Liver (tissue), 8 donors: ENCODE measurements at regions not wholly inside any gene's neighbourhood (a gene's known extent, or its start where the extent isn't known, plus 50 kb on each side); places are given as distances from the start of the nearest gene placed in this dataset.

Experiments
- DNase-seq: peaks from one replicate; pipeline ENCODE4 v3.0.0-alpha.2; 2017; ENCODE audit warnings: low spot score
- H3K27ac ChIP-seq, 2 donors: one replicate each; pipeline ENCODE4 v1.7.0; 2013; ENCODE audit warnings: inconsistent platforms in 2 of 2, low read length in 2 of 2, control low read depth in 1 of 2, low read depth in 1 of 2, mild to moderate bottlenecking in 1 of 2
- H3K27me3 ChIP-seq, 4 donors: one replicate each; pipeline versions ENCODE4 v1.6.1 to v1.7.0; 2013; ENCODE audit warnings: low read length in 3 of 4, inconsistent platforms in 1 of 4, mild to moderate bottlenecking in 1 of 4, moderate library complexity in 1 of 4; ENCODE audit not compliant: control insufficient read depth in 4 of 4, insufficient read depth in 4 of 4
- H3K36me3 ChIP-seq, 4 donors: one replicate each; pipeline versions ENCODE4 v1.6.1 to v1.7.0; 2013; ENCODE audit warnings: low read length in 3 of 4, mild to moderate bottlenecking in 3 of 4, low read depth in 1 of 4, moderate library complexity in 1 of 4; ENCODE audit not compliant: control insufficient read depth in 4 of 4, insufficient read depth in 3 of 4
- H3K4me1 ChIP-seq, 4 donors: one replicate each; pipeline versions ENCODE4 v1.6.1 to v1.7.0; 2013; ENCODE audit warnings: low read length in 3 of 4, mild to moderate bottlenecking in 3 of 4, moderate library complexity in 1 of 4; ENCODE audit not compliant: control insufficient read depth in 4 of 4, insufficient read depth in 4 of 4
- H3K4me3 ChIP-seq, 3 donors: one replicate each; pipeline versions ENCODE4 v1.6.1 to v1.7.0; 2013; ENCODE audit warnings: low read length in 3 of 3, control low read depth in 1 of 3, low read depth in 1 of 3, mild to moderate bottlenecking in 1 of 3
- H3K9ac ChIP-seq, 2 donors: one replicate each; pipeline ENCODE4 v1.7.0; 2013; ENCODE audit warnings: low read length in 2 of 2, mild to moderate bottlenecking in 2 of 2, moderate library complexity in 2 of 2, control low read depth in 1 of 2, low read depth in 1 of 2
- H3K9me3 ChIP-seq, 4 donors: one replicate each; pipeline versions ENCODE4 v1.6.1 to v1.7.0; 2013; ENCODE audit warnings: low read length in 3 of 4; ENCODE audit not compliant: control insufficient read depth in 4 of 4
- FOXA1 ChIP-seq: IDR thresholded peaks from 2 replicates; pipeline ENCODE4 v1.6.1; 2016; ENCODE audit warnings: antibody characterized with exemption
- FOXA2 ChIP-seq: IDR thresholded peaks from 2 replicates; pipeline ENCODE4 v1.6.1; 2016; ENCODE audit warnings: antibody characterized with exemption
- GABPA ChIP-seq, 2 donors: IDR thresholded peaks in 1 of 2; conservative IDR thresholded peaks in 1 of 2; 2 replicates each; pipeline ENCODE4 v1.6.1; 2016; ENCODE audit warnings: antibody characterized with exemption in 2 of 2, mild to moderate bottlenecking in 1 of 2, moderate library complexity in 1 of 2
- HNF4A ChIP-seq, 2 donors: conservative IDR thresholded peaks; 2 replicates each; pipeline ENCODE4 v1.6.1; 2016; ENCODE audit warnings: antibody characterized with exemption in 2 of 2, mild to moderate bottlenecking in 2 of 2
- HNF4G ChIP-seq: IDR thresholded peaks from 2 replicates; pipeline ENCODE4 v1.6.1; 2016; ENCODE audit warnings: antibody characterized with exemption
- JUND ChIP-seq, 2 donors: IDR thresholded peaks; 2 replicates each; pipeline ENCODE4 v1.6.1; 2016; ENCODE audit warnings: antibody characterized with exemption in 2 of 2
- NR2F2 ChIP-seq: IDR thresholded peaks from 2 replicates; pipeline ENCODE4 v1.6.1; 2016; ENCODE audit warnings: antibody characterized with exemption
- RAD21 ChIP-seq, 2 donors: IDR thresholded peaks; 2 replicates each; pipeline ENCODE4 v1.6.1; 2016; ENCODE audit warnings: antibody characterized with exemption in 2 of 2, mild to moderate bottlenecking in 2 of 2
- RXRA ChIP-seq, 2 donors: IDR thresholded peaks; 2 replicates each; pipeline ENCODE4 v1.6.1; 2017 to 2018; ENCODE audit warnings: antibody characterized with exemption in 2 of 2, mild to moderate bottlenecking in 1 of 2
- SP1 ChIP-seq: IDR thresholded peaks from 2 replicates; pipeline ENCODE4 v1.6.1; 2018; ENCODE audit warnings: antibody characterized with exemption, mild to moderate bottlenecking
- TAF1 ChIP-seq: conservative IDR thresholded peaks from 2 replicates; pipeline ENCODE4 v1.6.1; 2016; ENCODE audit warnings: antibody characterized with exemption, mild to moderate bottlenecking
- YY1 ChIP-seq: IDR thresholded peaks from 2 replicates; pipeline ENCODE4 v1.6.1; 2016; ENCODE audit warnings: antibody characterized with exemption, mild to moderate bottlenecking
- WGBS: extraction: QIAGEN DNeasy Blood & Tissue Kit; methylation state at CpG from one replicate; pipeline ENCODE4 v1.1.7; 2013; 5-methylcytosine and 5-hydroxymethylcytosine counted together
- TF ChIP-seq, protein P1 (sequence below): IDR thresholded peaks from 2 replicates; pipeline ENCODE4 v1.6.1; 2016; ENCODE audit warnings: antibody characterized with exemption, mild to moderate bottlenecking
- TF ChIP-seq, protein P2 (sequence below): IDR thresholded peaks from 2 replicates; pipeline ENCODE4 v1.6.1; 2016; ENCODE audit warnings: antibody characterized with exemption
- TF ChIP-seq, protein P3 (sequence below): IDR thresholded peaks from 2 replicates; pipeline ENCODE4 v1.6.1; 2016; ENCODE audit warnings: antibody characterized with exemption
- TF ChIP-seq, protein P4 (sequence below): fragments of 150-350 bp; IDR thresholded peaks from 2 replicates; pipeline ENCODE4 v1.5.1; 2017; ENCODE audit warnings: improper control_type of control experiment, low read depth, low read length; ENCODE audit not compliant: missing input control
- donor health status: healthy.
- donor health status: healthy.
- donor health status: healthy.
- donor health status: healthy.
- donor health status: healthy.

DNA sequence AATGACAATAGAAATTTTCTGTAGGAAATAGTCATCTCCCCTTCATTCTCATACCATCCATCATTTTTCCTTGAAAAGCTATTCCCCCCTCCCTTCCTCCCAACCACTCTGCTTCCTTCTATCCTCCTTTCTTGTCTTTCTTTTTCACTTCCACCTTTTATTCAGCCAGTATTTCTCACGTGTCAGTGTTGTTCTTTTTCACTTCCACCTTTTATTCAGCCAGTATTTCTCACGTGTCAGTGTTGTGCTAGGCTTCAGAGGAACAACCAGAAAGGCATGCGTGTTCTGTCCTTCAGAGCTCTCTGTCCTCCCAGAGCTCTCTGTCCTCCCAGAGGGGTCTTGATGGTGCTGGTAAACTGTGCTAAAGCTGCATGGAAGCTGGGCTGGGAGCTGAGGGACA is 419.6 kb downstream of the GADD45G start (continued):
- TF ChIP-seq TAF1 (no peak), RXRA (IDR thresholded peaks at IDR 0.05) (no peak)

DNA sequence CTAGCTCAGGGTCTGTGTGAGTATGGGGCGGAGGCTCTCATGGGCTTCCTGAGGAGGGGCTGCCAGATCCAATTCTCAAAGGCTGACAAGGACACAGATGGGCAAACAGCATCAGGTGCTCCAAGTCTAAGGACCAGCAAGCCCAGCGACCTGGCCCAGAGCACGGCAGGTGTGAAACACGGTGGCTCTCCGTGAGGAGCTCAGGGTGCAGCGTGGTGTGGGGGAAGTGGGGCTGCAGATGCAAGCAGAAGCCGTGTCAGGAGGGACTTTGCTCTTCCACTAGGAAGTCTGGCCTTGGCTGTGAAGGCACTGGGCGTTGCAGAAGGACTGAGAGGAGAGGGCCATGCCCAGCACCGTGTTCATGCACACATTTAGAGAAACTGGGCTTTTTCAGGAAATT is 420.0 kb downstream of the GADD45G start:
- H3K9me3 ChIP-seq, result no peaks in the 10 kb centered on the region
- DNase-seq, result no peak
- no peaks in the 10 kb centered on the region for H3K27me3 ChIP-seq
- H3K36me3 ChIP-seq, result no peaks in the 10 kb centered on the region
- 87% methylated on average over 9 of the region's 9 CpGs for WGBS
- H3K4me3 ChIP-seq, result no peak overlapping the region
- H3K27ac ChIP-seq, result no peak overlapping the region
- H3K4me1 ChIP-seq, result no peaks in the 10 kb centered on the region
- H3K9ac ChIP-seq, result no peak overlapping the region
- TF ChIP-seq FOXA1 (no peak), JUND (IDR thresholded peaks at IDR 0.05) (no peak), HNF4G (no peak), YY1 (no peak), RAD21 (IDR thresholded peaks at IDR 0.05) (no peak), FOXA2 (no peak), GABPA (IDR thresholded peaks at IDR 0.05 in 1 of 2, conservative IDR thresholded peaks at IDR 0.05 in 1 of 2) (no peak), NR2F2 (no peak), HNF4A (conservative IDR thresholded peaks at IDR 0.05) (no peak), TAF1 (no peak), SP1 (no peak)
- TF ChIP-seq, protein P1, sequence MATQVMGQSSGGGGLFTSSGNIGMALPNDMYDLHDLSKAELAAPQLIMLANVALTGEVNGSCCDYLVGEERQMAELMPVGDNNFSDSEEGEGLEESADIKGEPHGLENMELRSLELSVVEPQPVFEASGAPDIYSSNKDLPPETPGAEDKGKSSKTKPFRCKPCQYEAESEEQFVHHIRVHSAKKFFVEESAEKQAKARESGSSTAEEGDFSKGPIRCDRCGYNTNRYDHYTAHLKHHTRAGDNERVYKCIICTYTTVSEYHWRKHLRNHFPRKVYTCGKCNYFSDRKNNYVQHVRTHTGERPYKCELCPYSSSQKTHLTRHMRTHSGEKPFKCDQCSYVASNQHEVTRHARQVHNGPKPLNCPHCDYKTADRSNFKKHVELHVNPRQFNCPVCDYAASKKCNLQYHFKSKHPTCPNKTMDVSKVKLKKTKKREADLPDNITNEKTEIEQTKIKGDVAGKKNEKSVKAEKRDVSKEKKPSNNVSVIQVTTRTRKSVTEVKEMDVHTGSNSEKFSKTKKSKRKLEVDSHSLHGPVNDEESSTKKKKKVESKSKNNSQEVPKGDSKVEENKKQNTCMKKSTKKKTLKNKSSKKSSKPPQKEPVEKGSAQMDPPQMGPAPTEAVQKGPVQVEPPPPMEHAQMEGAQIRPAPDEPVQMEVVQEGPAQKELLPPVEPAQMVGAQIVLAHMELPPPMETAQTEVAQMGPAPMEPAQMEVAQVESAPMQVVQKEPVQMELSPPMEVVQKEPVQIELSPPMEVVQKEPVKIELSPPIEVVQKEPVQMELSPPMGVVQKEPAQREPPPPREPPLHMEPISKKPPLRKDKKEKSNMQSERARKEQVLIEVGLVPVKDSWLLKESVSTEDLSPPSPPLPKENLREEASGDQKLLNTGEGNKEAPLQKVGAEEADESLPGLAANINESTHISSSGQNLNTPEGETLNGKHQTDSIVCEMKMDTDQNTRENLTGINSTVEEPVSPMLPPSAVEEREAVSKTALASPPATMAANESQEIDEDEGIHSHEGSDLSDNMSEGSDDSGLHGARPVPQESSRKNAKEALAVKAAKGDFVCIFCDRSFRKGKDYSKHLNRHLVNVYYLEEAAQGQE, result no peak
- TF ChIP-seq, protein P2, sequence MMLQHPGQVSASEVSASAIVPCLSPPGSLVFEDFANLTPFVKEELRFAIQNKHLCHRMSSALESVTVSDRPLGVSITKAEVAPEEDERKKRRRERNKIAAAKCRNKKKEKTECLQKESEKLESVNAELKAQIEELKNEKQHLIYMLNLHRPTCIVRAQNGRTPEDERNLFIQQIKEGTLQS, result no peak
- TF ChIP-seq, protein P3, sequence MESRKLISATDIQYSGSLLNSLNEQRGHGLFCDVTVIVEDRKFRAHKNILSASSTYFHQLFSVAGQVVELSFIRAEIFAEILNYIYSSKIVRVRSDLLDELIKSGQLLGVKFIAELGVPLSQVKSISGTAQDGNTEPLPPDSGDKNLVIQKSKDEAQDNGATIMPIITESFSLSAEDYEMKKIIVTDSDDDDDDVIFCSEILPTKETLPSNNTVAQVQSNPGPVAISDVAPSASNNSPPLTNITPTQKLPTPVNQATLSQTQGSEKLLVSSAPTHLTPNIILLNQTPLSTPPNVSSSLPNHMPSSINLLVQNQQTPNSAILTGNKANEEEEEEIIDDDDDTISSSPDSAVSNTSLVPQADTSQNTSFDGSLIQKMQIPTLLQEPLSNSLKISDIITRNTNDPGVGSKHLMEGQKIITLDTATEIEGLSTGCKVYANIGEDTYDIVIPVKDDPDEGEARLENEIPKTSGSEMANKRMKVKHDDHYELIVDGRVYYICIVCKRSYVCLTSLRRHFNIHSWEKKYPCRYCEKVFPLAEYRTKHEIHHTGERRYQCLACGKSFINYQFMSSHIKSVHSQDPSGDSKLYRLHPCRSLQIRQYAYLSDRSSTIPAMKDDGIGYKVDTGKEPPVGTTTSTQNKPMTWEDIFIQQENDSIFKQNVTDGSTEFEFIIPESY, result no peak
- TF ChIP-seq, protein P4, sequence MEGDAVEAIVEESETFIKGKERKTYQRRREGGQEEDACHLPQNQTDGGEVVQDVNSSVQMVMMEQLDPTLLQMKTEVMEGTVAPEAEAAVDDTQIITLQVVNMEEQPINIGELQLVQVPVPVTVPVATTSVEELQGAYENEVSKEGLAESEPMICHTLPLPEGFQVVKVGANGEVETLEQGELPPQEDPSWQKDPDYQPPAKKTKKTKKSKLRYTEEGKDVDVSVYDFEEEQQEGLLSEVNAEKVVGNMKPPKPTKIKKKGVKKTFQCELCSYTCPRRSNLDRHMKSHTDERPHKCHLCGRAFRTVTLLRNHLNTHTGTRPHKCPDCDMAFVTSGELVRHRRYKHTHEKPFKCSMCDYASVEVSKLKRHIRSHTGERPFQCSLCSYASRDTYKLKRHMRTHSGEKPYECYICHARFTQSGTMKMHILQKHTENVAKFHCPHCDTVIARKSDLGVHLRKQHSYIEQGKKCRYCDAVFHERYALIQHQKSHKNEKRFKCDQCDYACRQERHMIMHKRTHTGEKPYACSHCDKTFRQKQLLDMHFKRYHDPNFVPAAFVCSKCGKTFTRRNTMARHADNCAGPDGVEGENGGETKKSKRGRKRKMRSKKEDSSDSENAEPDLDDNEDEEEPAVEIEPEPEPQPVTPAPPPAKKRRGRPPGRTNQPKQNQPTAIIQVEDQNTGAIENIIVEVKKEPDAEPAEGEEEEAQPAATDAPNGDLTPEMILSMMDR, result no peak
